Occipital lobe (tissue), 1 donor: ENCODE measurements at regions not wholly inside any gene's neighbourhood (a gene's known extent, or its start where the extent isn't known, plus 50 kb on each side); places are given as distances from the start of the nearest gene placed in this dataset.
"Not testable (repeated sequence)": the region's sequence is repeated elsewhere in the genome, so short reads cannot be mapped to it uniquely, and the experiment has no call there.

ENCODE experiments used
- DNase-seq: peaks from one replicate; lab custom pipeline; 2025; lab: John Stamatoyannopoulos, UW

DNA sequence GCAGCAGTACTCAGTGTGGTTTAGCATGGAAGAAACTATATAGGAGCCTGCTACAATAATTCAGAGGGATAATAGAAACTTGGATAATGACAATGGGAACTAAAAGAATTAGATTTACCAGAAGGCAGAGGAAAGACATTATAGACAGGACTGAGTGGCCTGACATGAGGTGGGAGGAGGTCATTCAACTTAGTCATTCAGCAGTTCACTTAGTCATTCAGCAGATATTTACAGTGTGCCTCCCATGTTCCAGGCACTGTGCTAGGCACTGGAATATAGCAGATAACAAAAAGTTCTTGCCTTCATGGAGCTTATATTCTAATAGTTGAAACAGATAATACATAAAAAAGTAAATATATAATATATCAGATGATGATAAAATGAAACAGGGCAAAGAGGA is 110.9 kb upstream of the IKBKE start:
- not testable (repeated sequence) for DNase-seq

DNA sequence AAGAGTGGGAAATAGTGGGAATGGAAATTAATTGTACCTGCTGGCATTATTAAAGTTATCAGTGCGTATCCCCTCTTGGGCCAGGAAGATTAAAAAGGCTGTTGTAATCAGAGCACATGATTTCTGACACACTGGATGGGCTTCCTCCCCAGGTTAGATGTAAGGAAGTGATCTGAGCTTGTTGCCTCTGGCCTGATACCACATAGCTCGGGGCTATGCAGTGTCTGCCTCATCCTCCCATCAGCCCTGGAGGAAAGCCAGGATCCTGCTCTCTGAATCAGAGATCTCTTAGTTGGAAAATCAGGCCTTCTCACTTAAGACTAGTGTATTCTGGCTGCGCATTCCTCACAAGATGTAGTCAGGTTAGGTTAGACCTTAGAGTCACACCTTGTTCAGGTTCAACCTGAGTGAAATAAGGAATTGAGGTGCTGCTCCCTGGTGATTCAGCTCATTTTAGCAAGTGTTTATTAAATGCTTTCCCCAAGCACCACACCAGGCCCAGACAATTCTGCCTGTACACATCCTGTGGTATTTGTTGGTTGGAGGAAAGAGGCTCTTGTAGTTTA is 108.2 kb upstream of the IKBKE start:
- not testable (repeated sequence) for DNase-seq

DNA sequence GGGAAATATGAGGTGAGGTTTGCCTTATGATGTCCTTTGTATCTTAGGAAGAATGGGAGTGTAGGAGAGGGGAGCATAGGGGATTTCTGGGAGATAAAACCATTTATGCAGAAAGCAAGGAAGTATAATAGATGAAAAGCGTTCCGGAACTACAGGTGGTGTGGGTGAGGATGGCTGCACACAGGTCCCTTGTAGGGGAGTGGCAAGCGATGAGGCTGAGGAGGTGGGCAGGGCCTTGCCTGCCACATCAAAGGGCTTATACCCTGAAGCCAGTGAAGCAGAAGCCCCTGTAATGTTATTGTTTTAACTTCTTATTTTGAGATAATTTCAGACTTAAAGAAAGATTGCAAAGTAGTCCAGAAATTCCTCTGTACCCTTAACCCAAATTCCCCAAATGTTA is 107.3 kb upstream of the IKBKE start:
- not testable (repeated sequence) for DNase-seq

DNA sequence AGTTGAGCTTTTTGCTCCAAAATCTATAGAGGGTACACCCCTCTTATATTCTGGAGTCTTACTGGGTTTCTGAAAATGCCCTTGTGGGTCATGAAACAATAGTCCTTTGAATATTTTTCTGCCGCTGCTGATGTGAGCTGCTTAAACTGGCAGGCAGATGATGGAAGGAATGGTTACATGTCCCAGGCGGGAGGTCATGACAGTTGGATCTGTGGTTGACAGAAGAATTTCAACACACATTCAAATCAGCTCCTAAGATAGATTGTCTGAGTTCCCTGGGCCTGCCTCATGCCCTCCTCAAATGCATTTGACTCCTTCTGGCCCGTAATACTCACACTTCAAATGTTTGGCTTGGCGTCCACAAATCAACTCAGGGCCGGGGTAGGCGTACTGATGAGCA is 105.0 kb upstream of the IKBKE start:
- not testable (repeated sequence) for DNase-seq

DNA sequence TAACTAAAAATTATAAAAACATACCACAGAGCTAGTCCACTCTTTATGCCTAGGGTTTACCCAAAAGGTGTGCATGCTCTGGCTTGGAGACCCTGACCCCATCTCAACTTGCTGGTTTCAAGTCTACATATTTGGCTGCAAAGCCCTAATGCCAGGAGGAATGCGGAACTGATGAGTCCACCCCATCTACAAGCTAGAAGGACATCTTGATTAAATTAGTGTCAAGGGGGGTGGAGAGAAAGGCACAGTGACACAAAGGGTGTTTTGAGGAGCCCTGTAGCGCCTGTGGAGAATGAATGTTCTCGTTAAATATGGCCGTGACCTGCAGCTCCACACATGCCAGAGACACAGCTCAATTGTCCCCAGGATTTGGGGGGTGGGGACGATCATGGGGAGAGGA is 104.1 kb upstream of the IKBKE start:
- not testable (repeated sequence) for DNase-seq

DNA sequence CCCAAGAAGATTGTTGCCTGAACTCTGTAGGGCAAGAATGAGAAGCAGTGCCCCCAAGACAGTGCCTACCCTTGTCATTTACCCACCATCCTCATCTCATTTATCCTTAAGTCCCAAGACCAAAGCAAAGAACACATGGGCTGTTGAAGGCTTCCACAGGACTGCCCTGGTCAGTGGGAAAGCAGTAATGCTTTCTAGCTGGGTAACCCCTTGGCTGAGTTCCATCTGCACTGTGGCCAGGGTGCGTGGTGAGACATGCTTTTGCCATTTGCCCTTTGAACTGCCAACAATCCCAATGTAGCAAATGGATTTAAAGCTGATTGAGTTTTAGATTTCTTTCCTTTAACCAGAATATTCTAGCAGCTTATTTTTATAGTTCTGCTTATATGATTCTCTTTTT is 103.5 kb upstream of the IKBKE start:
- not testable (repeated sequence) for DNase-seq

DNA sequence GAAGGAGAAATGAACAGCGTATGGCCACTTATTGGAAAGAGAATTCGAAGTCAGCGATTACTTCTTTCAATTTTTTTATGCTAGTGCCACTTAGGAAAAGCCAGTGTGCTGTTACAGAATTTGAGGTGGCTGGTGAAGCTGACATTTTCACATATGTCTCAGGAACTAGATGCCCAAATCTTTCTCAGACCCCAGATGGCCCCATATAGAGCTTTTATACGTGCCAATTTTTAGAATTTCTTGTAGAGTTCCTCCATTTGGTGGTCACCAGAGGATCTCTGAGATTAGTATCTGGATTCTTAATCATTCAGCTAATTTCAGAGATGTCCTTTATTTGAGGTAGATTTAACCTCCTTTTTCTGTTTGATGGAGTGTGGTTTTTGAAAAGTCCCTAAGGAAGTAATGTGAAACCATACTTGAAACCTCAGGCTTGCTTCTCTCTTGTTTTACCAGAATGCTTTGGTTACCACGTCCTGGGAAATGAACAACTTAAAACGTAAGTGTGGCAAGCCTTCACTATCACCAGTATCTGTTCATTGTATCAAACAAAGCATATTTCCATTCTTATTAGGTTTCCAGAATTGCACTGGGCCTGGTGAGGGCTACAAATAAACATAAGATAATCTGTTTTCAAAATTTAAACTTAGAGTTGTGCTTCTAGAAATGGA is 102.2 kb upstream of the IKBKE start:
- DNase-seq: not testable (repeated sequence)

DNA sequence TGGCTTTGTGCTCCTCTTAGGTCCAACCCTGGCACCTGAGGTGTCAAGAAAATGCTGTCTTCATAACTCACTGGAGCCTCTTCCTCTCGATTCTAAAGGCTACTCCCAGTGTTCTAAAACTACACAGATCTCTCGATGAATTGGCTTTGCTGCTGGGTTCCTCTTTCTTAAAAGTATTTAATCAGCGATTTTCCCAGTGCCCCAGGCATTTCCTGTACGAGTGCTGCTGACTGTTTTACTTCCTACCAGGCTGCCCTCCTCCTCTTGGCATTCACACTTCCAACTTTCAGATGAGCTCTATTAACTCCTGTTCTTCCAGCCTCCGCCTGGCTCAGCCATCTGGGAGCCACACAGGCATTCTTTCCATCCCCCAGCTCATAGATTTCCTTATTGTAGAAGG is 95.6 kb upstream of the IKBKE start:
- not testable (repeated sequence) for DNase-seq

DNA sequence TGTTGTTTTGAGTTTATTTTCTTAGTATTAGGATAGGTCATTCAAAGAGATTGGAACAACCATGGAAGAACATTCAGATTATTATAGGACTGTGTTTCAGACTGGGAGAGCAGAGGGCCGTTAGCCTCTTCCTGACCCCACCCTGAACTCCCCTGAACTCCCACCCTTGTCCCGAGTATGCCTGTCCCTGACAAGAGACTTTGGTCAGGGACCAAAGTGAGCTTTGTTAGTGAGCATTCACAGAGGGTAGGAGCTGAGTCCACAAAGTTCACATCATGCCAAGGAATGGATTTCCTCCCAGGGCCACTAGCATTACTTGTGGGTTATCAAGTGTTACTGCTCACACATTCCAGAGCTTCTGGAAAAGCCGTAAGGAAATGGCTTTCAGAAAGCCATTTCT is 94.7 kb upstream of the IKBKE start:
- DNase-seq: not testable (repeated sequence)

DNA sequence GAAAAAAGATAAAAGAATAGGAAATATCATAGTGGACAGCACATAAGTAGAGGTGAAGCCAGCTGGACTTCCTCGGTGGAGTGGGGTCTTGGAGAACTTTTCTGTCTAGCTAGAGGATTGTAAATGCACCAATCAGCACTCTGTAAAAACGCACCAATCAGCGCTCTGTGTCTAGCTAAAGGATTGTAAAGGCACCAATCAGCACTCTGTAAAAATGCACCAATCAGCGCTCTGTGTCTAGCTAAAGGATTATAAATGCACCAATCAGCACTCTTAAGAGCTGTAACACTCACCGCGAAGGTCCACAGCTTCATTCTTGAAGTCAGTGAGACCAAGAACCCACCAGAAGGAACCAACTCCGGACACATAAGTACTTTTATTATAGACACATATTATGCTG is 91.8 kb upstream of the IKBKE start:
- DNase-seq: not testable (repeated sequence)

DNA sequence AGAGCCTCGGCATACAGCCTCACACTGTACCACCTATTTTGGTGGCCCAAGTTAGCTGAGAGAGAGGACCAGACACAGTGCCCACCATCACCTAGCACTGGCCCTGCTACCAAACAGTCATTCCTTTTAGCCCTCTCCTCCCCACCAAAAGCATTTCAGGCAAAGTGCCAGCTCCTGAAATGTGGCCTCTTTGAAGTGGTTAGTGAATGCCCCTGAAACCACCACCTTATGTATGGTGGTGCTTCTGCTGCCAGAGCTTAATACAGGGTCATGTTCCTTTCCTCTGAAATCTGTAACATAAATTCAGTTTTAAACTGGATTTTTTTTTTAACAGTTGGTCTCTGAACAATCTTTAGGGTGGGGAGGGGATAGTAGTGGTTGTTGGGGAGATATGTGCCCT is 91.0 kb upstream of the IKBKE start:
- DNase-seq: not testable (repeated sequence)

DNA sequence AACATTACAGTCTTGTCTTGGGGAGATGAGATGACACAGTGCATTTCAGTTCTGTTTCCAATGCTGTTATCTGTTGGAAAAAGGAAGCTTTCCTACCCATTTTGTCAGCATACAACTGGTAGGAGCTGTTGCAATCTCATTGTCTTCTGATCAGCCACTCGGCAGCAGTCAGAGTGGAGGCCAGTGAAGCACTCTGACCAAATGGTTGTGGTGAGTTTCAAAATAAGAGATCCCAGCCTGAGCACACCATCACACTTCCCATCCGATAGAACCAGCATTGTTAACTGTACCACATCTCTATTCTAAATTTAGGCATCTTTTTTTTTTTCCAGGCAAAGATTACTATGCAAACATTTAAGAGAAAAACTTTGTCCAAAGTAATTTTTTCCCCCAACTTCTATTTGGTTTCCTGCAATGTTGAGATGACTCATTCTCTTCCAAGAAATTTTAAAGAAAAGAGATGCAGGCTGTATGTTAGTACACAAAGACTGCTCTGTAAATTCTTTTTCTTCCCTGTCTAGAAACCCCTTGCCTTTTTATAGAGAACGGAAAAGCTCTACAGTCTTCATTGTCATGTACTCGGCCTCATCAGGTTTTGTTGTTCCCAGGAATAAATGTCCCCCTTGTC is 90.0 kb upstream of the IKBKE start:
- DNase-seq: not testable (repeated sequence)

DNA sequence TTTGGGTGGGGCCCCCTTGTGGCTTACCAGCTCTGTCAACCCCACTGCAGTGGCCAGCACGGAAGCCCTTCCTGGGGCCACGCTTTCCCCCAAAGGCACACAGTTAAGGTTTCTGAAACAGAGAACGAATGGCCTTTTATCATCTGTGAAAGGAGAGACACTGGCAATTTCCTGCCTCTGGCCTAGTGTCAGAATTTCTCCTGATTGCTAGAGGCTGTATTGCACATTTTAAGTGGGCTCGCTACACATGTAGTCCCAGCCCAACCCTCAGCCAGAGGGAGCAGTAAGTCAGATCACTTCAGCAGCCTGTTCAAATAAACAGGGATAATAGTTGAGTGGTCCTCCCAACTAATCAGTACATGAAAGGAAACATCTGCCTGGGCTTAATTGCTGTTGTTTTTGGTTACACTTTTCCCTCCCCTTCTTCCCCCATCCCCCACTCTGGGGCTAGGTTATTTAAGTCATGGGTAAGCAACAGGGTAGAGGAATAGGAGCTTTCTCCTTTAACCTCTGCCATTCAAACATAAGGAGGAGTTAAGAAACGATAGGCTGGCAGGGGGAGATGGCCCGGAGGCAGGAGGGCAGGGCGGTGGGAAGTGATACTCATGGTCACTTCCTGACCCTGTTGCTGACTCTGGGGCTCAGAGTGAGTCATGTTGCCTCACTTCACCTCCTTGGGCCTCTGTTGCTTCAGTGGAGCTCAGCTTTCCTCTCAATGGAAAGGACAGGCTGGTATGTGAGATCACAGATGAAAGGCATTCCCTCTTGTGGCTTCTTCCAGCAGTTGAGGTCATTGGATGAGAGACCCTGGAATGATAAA is 89.3 kb upstream of the IKBKE start:
- not testable (repeated sequence) for DNase-seq

DNA sequence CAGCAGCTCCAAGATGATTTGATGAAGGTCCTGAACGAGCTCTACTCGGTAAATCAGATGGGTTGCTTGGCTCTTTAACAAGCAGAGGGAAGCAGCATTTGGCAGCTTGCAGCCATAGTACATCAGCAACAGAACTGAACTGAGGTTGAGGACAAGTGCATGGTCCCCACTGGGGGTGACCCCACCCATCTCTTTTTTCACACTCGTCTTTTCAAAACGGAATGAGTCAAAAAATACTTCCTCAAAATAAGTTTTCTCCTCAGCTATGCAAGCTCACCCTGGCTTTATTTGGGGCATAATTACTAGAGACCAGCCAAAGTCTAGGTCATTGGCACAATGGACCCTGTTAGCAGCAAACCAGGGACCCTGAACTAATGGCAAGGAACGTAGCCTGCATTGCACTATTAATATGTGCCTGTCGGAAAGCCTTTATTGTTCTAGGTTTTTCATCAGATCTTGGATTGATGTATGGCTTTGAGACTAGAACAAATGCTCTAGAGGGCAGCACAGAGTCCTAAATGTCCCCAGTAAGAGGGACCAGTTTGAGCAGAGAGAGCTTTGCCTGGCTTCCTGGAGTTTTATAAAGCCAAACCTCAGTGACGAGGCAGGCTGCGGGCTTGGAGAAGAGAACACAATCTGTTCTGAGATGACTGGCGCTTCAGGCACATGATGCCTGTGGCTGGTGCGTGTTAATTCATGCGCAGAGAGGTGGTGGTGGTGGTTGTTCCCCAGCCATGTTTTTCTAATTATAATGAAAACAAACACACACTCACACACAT is 86.1 kb upstream of the IKBKE start:
- DNase-seq: not testable (repeated sequence)

DNA sequence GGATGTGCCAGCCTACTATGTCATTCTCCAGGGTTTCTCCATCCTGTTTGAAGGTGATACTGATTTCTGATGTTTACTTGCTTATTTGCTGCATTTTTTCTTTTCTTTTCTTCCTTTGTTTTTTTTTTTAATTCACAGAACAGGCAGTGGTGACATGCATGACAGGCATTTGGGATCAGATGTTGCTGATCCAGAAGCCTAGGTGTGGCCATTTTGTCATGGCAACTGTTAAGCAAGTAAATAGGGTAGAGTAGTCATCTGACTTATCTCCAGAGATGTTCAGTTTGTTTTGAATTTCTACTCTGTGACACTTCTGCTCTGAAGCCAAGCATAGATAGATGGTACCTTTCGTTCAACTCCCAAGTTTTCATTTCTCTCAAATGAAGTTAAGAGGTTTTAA is 85.4 kb upstream of the IKBKE start:
- not testable (repeated sequence) for DNase-seq

DNA sequence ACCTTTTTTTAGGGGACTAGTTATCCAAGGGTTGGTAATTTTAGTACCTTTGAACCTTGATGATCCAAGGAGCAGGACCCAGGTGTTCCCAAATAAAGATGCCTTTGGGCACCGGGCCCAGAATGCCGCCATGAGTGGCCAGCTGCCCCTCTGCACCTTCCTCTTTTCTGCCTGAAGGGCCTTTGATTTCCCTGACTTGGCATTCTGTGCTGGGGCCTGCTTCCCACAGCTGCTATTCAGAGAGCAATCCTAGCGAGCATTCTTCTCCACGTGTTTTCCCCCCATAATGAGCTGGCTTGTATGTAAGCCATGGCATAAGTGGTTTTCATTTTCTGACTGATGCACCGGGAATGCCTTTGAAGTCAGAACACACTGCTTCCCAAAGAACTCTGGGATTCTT is 82.6 kb upstream of the IKBKE start:
- not testable (repeated sequence) for DNase-seq

DNA sequence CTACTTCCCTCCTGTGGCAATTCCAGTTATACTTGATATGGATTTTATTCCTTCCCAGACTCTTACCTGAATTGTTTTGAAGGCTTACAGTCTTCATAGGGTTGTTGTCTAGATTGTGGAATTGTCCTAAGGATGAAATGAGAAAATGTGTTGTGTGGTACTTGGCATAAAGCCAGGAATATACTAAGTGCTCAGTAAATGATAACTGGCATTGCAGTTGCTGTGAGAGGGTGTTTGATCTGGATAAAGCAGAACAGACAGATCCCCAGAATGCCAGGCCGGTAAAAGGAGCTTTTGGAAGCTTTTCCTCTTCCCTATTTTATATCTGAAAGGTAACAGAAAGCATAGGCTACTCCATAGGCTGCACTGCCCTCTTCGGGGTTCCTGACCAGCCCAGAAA is 78.4 kb upstream of the IKBKE start:
- not testable (repeated sequence) for DNase-seq

DNA sequence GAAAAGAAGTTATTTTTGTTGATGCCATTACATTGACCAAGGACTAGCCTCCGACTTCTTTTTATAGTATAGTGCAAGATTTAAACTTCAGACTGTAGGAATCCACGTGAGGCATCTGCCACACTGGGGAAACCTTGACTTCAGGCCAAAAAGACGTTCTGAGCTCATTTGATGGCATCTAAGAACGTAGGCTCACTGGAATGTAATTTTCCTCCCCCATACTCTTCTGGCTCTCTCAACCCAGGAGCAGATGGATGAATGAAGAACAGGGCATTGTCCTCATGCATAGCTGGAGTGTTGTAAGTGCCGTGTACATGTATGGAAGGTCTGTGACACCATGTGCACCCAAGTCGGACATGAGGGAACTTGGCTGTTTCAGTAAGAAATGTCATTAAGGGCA is 72.8 kb upstream of the IKBKE start:
- DNase-seq: not testable (repeated sequence)

DNA sequence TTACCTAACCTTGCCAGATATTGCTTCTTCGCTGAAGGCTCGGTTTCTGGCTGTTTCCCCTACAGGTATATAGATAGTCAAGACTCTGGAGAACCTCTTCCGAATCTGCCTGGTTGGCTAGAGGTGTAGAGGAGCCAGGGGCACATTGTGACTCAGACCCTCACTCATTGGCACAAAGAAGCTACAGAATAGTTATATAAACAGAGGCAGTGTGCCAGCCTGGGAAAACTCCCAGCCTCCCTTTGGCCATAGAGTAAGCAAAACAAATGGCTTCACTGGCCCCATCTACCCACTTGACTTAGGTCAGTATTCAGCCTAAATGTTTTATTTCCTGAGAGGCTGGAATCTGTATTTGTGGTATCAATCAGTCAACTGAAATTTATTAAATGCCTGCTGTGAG is 72.0 kb upstream of the IKBKE start:
- DNase-seq: not testable (repeated sequence)

DNA sequence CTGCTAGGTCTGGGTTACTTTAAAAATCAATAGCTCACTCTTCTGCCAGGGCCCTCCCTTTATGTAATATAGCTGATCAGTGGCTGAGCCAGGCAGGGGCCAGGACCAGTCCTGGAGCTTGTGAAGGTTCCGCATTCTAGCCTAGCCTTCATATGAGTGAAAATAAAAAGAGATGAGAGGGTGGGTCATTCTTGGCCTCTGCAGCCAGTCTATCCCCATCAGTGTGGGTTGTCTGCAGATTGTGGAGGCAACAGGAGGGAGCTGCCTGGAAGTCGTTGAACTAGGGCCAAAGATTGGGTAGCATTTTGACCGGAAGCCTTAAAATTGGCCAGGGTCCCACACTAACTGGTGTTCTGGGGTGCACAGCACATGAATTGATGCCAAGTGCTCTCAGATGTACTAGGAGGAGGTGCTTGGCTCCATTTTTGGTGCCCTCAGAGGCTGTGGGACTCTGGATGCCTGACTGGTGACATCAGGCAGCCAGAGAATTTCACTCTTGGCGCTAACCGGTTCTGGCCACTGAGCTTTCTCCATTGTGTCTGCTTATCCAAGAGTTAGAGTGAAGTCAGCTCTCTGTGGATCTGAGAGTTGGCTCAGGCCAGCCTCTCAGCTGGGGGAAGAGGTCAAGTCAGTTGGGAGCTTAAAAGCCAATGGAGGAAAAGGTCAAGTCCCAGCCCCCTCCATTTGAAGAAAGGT is 66.5 kb upstream of the IKBKE start:
- DNase-seq: not testable (repeated sequence)
